Esophagus squamous epithelium (tissue), 5 donors: ENCODE measurements at regions not wholly inside any gene's neighbourhood (a gene's known extent, or its start where the extent isn't known, plus 50 kb on each side); places are given as distances from the start of the nearest gene placed in this dataset.

Experiments
- DNase-seq: peaks from one replicate; lab custom pipeline; 2025; lab: John Stamatoyannopoulos, UW
- H3K27ac ChIP-seq, 4 donors: fragments of 200-600 bp; sonication (generic); one replicate each; pipeline ENCODE4 v1.5.1; 2016 to 2019; ENCODE audit warnings: mild to moderate bottlenecking in 1 of 4
- H3K27me3 ChIP-seq, 4 donors: fragments of 200-600 bp; sonication (generic); 1 replicate in 3 of 4; 2 replicates in 1 of 4; pipeline versions ENCODE4 v1.5.1 to v1.6.0; 2017 to 2021; ENCODE audit warnings: antibody characterized with exemption in 1 of 4
- H3K36me3 ChIP-seq, 3 donors: fragments of 200-600 bp; sonication (generic); one replicate each; pipeline ENCODE4 v1.5.1; 2016 to 2019
- H3K4me1 ChIP-seq, 3 donors: fragments of 200-600 bp; sonication (generic); one replicate each; pipeline ENCODE4 v1.5.1; 2017 to 2019
- H3K4me3 ChIP-seq, 4 donors: fragments of 200-600 bp; sonication (generic); 1 replicate in 3 of 4; 2 replicates in 1 of 4; pipeline ENCODE4 v1.5.1; 2016 to 2019; ENCODE audit warnings: mild to moderate bottlenecking in 2 of 4, moderate library complexity in 1 of 4
- H3K9me3 ChIP-seq, 3 donors: fragments of 200-600 bp; sonication (generic); one replicate each; pipeline ENCODE4 v1.5.1; 2016 to 2019
- POLR2A ChIP-seq, 4 donors: fragments of 450-650 bp; IDR thresholded peaks; one replicate each; pipeline ENCODE4 v1.6.1; 2017; ENCODE audit warnings: antibody characterized with exemption in 4 of 4, mild to moderate bottlenecking in 4 of 4, moderate library complexity in 3 of 4
- WGBS, 2 donors: methylation state at CpG; one replicate each; pipeline ENCODE4 v1.1.5; 2018; 5-methylcytosine and 5-hydroxymethylcytosine counted together
- intact Hi-C: fragments of 100-400 bp; cut with DNase I; formaldehyde crosslinking; loops from one replicate; pipeline ENCODE4 v1.15.0; 2022
- TF ChIP-seq, protein P1 (sequence below), 6 experiments: fragments of 450-650 bp in 4 of 6; fragments of 200-600 bp in 2 of 6; sonication (generic) in 2 of 6; IDR thresholded peaks; one replicate each; pipeline ENCODE4 v1.5.1; 2016 to 2019; ENCODE audit warnings: antibody characterized with exemption in 6 of 6, mild to moderate bottlenecking in 4 of 6, moderate library complexity in 4 of 6
- donor health status: DM: yes; HTN: yes; CAD: no.

DNA sequence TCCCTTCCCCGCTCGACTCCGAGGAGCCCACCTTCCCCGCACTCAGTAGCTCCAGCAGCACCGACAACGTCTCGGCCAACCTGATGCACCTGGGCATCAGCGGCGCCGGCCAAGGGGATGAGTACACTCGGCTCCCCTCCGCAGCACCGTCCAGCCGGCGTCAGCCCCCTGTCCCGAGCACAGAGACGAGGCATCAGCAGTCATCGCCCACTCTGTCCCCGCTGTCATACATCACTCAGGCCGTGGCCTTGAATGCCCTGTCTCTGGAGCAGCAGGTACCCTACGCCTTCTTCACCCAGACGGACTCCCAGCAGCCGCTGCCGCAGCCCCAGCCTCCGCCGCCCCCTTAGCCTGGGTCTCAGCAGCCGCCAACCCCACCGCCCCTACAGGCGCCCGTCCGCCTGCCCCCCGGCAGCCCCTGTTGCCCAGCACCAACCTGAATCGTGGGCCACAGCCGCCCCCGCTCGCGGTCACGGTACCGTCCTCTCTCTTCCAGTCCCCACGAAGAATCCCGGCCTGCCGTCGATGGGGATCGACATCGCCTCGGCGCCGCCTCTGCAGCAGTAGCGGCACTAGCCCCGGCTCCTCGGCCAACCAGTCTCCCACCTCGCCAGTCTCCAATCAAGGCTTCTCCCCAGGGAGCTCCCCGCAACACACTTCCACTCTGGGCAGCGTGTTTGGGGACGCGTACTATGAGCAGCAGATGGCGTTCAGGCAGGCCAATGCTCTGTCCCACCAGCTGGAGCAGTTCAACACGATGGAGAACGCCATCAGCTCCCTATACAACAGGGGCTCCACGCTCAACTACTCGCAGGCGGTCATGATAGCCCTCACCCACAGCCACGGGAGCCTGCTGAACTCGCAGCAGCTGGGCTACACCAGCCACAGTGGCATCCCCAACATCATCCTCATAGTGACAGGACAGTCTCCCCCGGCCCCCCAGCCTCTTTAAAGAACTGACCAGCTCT, 1195.9 kb upstream of the CHAC2 start:
- H3K27me3 ChIP-seq = no peaks in the 10 kb centered on the region
- 93% methylated on average over 22 to 29 of the region's 65 CpGs for WGBS, 2 donors
- intact Hi-C loops = no loop called here
- H3K36me3 ChIP-seq = no peaks in the 10 kb centered on the region
- no peak for DNase-seq
- H3K27ac ChIP-seq = no peak overlapping the region
- H3K4me1 ChIP-seq = no peaks in the 10 kb centered on the region
- TF ChIP-seq, protein P1, sequence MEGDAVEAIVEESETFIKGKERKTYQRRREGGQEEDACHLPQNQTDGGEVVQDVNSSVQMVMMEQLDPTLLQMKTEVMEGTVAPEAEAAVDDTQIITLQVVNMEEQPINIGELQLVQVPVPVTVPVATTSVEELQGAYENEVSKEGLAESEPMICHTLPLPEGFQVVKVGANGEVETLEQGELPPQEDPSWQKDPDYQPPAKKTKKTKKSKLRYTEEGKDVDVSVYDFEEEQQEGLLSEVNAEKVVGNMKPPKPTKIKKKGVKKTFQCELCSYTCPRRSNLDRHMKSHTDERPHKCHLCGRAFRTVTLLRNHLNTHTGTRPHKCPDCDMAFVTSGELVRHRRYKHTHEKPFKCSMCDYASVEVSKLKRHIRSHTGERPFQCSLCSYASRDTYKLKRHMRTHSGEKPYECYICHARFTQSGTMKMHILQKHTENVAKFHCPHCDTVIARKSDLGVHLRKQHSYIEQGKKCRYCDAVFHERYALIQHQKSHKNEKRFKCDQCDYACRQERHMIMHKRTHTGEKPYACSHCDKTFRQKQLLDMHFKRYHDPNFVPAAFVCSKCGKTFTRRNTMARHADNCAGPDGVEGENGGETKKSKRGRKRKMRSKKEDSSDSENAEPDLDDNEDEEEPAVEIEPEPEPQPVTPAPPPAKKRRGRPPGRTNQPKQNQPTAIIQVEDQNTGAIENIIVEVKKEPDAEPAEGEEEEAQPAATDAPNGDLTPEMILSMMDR (IDR thresholded peaks at IDR 0.05) = no peak
- no peak for TF ChIP-seq POLR2A (IDR thresholded peaks at IDR 0.05)
- H3K9me3 ChIP-seq = peaks cover 0 to 23% (median 0%) of the 10 kb centered on the region in 3 donors
- no peak overlapping the region for H3K4me3 ChIP-seq

DNA sequence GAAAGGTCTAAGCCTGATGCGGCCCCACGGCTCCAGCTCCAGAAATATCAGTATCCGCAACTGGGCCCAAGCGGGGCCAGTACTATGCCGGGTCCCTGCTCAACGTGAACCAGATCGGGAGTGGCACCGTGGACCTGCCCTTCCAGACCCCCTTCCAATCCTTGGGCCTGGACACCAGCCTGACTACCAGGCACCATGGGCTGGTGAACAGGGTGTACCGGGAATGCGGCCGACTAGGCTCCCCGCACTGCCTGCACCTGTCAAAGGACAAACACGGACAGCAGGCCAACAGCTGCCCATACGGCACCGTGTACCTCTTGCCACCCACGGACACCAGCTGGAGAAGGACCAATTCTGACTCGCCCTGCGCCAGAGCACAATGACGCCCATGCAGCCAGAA, 1196.9 kb upstream of the CHAC2 start:
- Histone ChIP-seq H3K4me3 (no peak overlapping the region), H3K4me1 (no peaks in the 10 kb centered on the region), H3K36me3 (no peaks in the 10 kb centered on the region), H3K9me3 (peaks cover 0 to 23% (median 0%) of the 10 kb centered on the region in 3 donors), H3K27ac (no peak overlapping the region), H3K27me3 (no peaks in the 10 kb centered on the region)
- WGBS, 2 donors = 95 to 100% methylated on average over 1 to 8 of the region's 19 CpGs
- intact Hi-C loops = no loop called here
- TF ChIP-seq, protein P1 (IDR thresholded peaks at IDR 0.05) = no peak
- no peak for TF ChIP-seq POLR2A (IDR thresholded peaks at IDR 0.05)
- DNase-seq = no peak

GRCh38 chr2:52563151-52563550, 1204.5 kb upstream of the CHAC2 start:
- no peaks in the 10 kb centered on the region for H3K9me3 ChIP-seq

DNA sequence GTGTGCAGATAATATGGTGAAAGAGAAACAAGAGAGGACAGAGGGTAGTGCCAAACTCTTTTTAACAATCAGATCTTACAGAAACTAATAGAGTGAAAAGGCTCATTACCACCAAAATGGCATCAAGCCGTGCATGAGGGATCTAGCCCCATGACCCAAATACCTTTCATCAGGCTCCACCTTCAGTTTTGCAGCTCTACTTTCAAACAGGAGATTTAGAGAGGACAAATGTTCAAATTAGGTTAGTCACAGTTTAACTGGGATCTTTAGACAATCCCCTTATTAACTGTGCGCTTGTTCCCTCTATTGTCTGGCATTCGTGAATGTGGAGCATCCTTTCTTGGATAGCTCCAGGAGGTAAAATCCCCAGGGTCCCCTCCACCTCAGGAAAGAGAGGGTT, 1209.3 kb upstream of the CHAC2 start:
- Histone ChIP-seq H3K4me1 (no peaks in the 10 kb centered on the region), H3K36me3 (no peaks in the 10 kb centered on the region), H3K27me3 (no peaks in the 10 kb centered on the region), H3K27ac (no peak overlapping the region), H3K9me3 (no peaks in the 10 kb centered on the region), H3K4me3 (no peak overlapping the region)
- DNase-seq = no peak
- intact Hi-C loops = no loop called here
- TF ChIP-seq, protein P1 (IDR thresholded peaks at IDR 0.05) = no peak
- no peak for TF ChIP-seq POLR2A (IDR thresholded peaks at IDR 0.05)
- 71 to 77% methylated on average over 3 of the region's 3 CpGs for WGBS, 2 donors

More at GRCh38 chr2:52563151-52563550, 1204.5 kb upstream of the CHAC2 start:
- Histone ChIP-seq H3K27ac (no peak overlapping the region), H3K4me3 (no peak overlapping the region), H3K27me3 (no peaks in the 10 kb centered on the region), H3K36me3 (no peaks in the 10 kb centered on the region), H3K4me1 (no peaks in the 10 kb centered on the region)
- intact Hi-C loops = no loop called here
- 38 to 59% methylated on average over 3 of the region's 3 CpGs for WGBS, 2 donors
- DNase-seq = no peak
- TF ChIP-seq POLR2A (IDR thresholded peaks at IDR 0.05) = no peak
- TF ChIP-seq, protein P1 (IDR thresholded peaks at IDR 0.05) = no peak

- no peaks in the 10 kb centered on the region for H3K4me1 ChIP-seq
- no peak overlapping the region for H3K4me3 ChIP-seq
- H3K27me3 ChIP-seq = no peaks in the 10 kb centered on the region
- 82 to 94% methylated on average over 2 to 8 of the region's 10 CpGs for WGBS, 2 donors
- H3K27ac ChIP-seq = no peak overlapping the region
- DNase-seq = no peak
- no peak for TF ChIP-seq POLR2A (IDR thresholded peaks at IDR 0.05)
- TF ChIP-seq, protein P1 (IDR thresholded peaks at IDR 0.05) = no peak
- intact Hi-C loops = no loop called here
- no peaks in the 10 kb centered on the region for H3K9me3 ChIP-seq
- no peaks in the 10 kb centered on the region for H3K36me3 ChIP-seq
Observed at GRCh38 chr2:52542297-52542696, 1225.3 kb upstream of the CHAC2 start.
